WTC11 (cell line): ENCODE measurements at regions not wholly inside any gene's neighbourhood (a gene's known extent, or its start where the extent isn't known, plus 50 kb on each side); places are given as distances from the start of the nearest gene placed in this dataset.

Experiments
- ATAC-seq: fragments of 200-7000 bp; cut with Tn5 transposase; 2 replicates; pipeline ENCODE4 v1.10.0; 2021; ENCODE audit warnings: mild to moderate bottlenecking, moderate library complexity
- CTCF ChIA-PET: fragments of 300-600 bp; sonication (Branson Sonifier 250); formaldehyde crosslinking; loops from one replicate; lab custom pipeline; 2021; ENCODE audit warnings: antibody characterized with exemption; lab: Charles Lee
- POLR2A ChIA-PET: fragments of 350-600 bp; sonication (Branson Sonifier 250); formaldehyde crosslinking; loops from one replicate; lab custom pipeline; 2021; ENCODE audit warnings: antibody characterized with exemption; lab: Charles Lee
- DNase-seq: peaks from one replicate; pipeline ENCODE4 v3.0.0; 2021; ENCODE audit warnings: low spot score
- H3K27ac Mint-ChIP-seq: 2 replicates; pipeline ENCODE4 v1.8.0; 2021; ENCODE audit warnings: mixed read lengths
- H3K27me3 Mint-ChIP-seq: 2 replicates; pipeline ENCODE4 v1.8.0; 2021; ENCODE audit warnings: low read depth, mild to moderate bottlenecking, moderate library complexity, mixed read lengths
- H3K36me3 Mint-ChIP-seq: 2 replicates; pipeline ENCODE4 v1.8.0; 2021; ENCODE audit warnings: mixed read lengths
- H3K4me1 Mint-ChIP-seq: 2 replicates; pipeline ENCODE4 v1.8.0; 2022; ENCODE audit warnings: mixed read lengths
- H3K4me3 Mint-ChIP-seq: 2 replicates; pipeline ENCODE4 v1.8.0; 2021; ENCODE audit warnings: mild to moderate bottlenecking, moderate library complexity, mixed read lengths
- H3K9me3 Mint-ChIP-seq: 2 replicates; pipeline ENCODE4 v1.8.0; 2021; ENCODE audit warnings: mixed read lengths
- ATF2 ChIP-seq: sonication (generic); formaldehyde crosslinking; IDR thresholded peaks from 2 replicates; pipeline ENCODE4 v1.8.1; 2022; ENCODE audit warnings: low read depth, missing genetic modification reagents, borderline replicate concordance
- CREB1 ChIP-seq: sonication (generic); formaldehyde crosslinking; IDR thresholded peaks from 2 replicates; pipeline ENCODE4 v1.8.0; 2023; ENCODE audit warnings: mild to moderate bottlenecking, missing genetic modification reagents
- E2F5 ChIP-seq: sonication (generic); formaldehyde crosslinking; IDR thresholded peaks from 2 replicates; pipeline ENCODE4 v1.8.1; 2022; ENCODE audit warnings: mild to moderate bottlenecking, moderate library complexity, missing genetic modification reagents
- ETV6 ChIP-seq: sonication (generic); formaldehyde crosslinking; IDR thresholded peaks from 2 replicates; pipeline ENCODE4 v1.8.1; 2022; ENCODE audit warnings: mild to moderate bottlenecking, missing genetic modification reagents
- GRHL2 ChIP-seq: fragments of 250-450 bp; sonication (Bioruptor Pico); IDR thresholded peaks from 2 replicates; pipeline ENCODE4 v1.8.0; 2022; ENCODE audit warnings: mild to moderate bottlenecking, moderate library complexity; ENCODE audit not compliant: insufficient replicate concordance, severe bottlenecking
- GTF2I ChIP-seq: fragments of 250-450 bp; sonication (Bioruptor Pico); conservative IDR thresholded peaks from 2 replicates; pipeline ENCODE4 v1.4.0; 2021; ENCODE audit warnings: mild to moderate bottlenecking
- NFATC4 ChIP-seq: fragments of 250-450 bp; sonication (Bioruptor Pico); IDR thresholded peaks from 2 replicates; pipeline ENCODE4 v1.9.0; 2021; ENCODE audit warnings: mild to moderate bottlenecking
- NFE2L1 ChIP-seq: sonication (generic); formaldehyde crosslinking; IDR thresholded peaks from 2 replicates; pipeline ENCODE4 v1.8.1; 2023; ENCODE audit warnings: missing genetic modification reagents
- NR2C2 ChIP-seq: sonication (generic); formaldehyde crosslinking; IDR thresholded peaks from 2 replicates; pipeline ENCODE4 v1.8.0; 2022; ENCODE audit warnings: mild to moderate bottlenecking, missing genetic modification reagents
- PRRX2 ChIP-seq: fragments of 250-450 bp; sonication (Bioruptor Pico); IDR thresholded peaks from 2 replicates; pipeline ENCODE4 v1.8.0; 2021; ENCODE audit warnings: mild to moderate bottlenecking
- RELA ChIP-seq: sonication (generic); formaldehyde crosslinking; IDR thresholded peaks from 2 replicates; pipeline ENCODE4 v1.8.1; 2022; ENCODE audit warnings: missing genetic modification reagents, mild to moderate bottlenecking, borderline replicate concordance
- TCF7 ChIP-seq: sonication (generic); formaldehyde crosslinking; IDR thresholded peaks from 2 replicates; pipeline ENCODE4 v1.8.0; 2022; ENCODE audit warnings: mild to moderate bottlenecking, low read depth, missing genetic modification reagents, moderate library complexity
- ZBTB43 ChIP-seq: sonication (generic); formaldehyde crosslinking; IDR thresholded peaks from 2 replicates; pipeline ENCODE4 v1.8.1; 2023; ENCODE audit warnings: mild to moderate bottlenecking, missing genetic modification reagents
- ZNF121 ChIP-seq: sonication (generic); formaldehyde crosslinking; IDR thresholded peaks from 2 replicates; pipeline ENCODE4 v1.8.0; 2023; ENCODE audit warnings: missing genetic modification reagents
- ZNF232 ChIP-seq: sonication (generic); formaldehyde crosslinking; IDR thresholded peaks from 2 replicates; pipeline ENCODE4 v1.8.0; 2022; ENCODE audit warnings: mild to moderate bottlenecking, missing genetic modification reagents
- ZNF263 ChIP-seq: sonication (generic); formaldehyde crosslinking; IDR thresholded peaks from 2 replicates; pipeline ENCODE4 v1.8.1; 2022; ENCODE audit warnings: low read depth, mild to moderate bottlenecking, moderate library complexity, missing genetic modification reagents
- ZNF416 ChIP-seq: fragments of 250-450 bp; sonication (Bioruptor Pico); IDR thresholded peaks from 2 replicates; pipeline ENCODE4 v1.9.0; 2021; ENCODE audit warnings: mild to moderate bottlenecking, inconsistent platforms
- TF ChIP-seq, protein P1 (sequence below): fragments of 250-450 bp; sonication (Bioruptor Pico); IDR thresholded peaks from 2 replicates; pipeline ENCODE4 v1.9.0; 2021; ENCODE audit warnings: mild to moderate bottlenecking
- TF ChIP-seq, protein P2 (sequence below): sonication (generic); formaldehyde crosslinking; IDR thresholded peaks from 2 replicates; pipeline ENCODE4 v1.8.1; 2023; ENCODE audit warnings: mild to moderate bottlenecking, missing genetic modification reagents, borderline replicate concordance

DNA sequence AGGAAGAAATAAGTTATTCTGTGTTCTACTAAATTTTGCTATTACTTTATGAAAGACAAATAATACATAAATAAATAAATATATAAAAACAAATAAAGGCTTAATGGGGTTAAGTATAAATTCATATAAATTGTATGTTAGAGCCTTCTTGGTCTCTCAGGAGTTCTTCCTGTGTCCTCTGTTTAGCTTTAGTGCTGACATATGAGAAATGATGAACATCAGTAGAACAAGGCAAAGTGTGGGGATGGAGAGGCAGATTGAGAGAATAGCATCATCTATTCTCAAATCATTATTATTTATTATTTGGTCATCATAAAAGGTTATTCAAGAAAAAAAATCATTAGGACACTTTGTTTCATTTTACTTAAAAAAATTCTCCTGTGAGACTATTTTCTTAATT is 468.1 kb upstream of the CHST9 start (continued):
- TF ChIP-seq E2F5 (CRISPR knock-in tag) (no peak), ETV6 (CRISPR knock-in tag) (no peak), CREB1 (no peak), GRHL2 (CRISPR knock-in tag) (no peak), ATF2 (CRISPR knock-in tag) (no peak), ZBTB43 (CRISPR knock-in tag) (no peak), RELA (CRISPR knock-in tag) (no peak), GTF2I (CRISPR knock-in tag) (no peak)
- TF ChIP-seq, protein P1, sequence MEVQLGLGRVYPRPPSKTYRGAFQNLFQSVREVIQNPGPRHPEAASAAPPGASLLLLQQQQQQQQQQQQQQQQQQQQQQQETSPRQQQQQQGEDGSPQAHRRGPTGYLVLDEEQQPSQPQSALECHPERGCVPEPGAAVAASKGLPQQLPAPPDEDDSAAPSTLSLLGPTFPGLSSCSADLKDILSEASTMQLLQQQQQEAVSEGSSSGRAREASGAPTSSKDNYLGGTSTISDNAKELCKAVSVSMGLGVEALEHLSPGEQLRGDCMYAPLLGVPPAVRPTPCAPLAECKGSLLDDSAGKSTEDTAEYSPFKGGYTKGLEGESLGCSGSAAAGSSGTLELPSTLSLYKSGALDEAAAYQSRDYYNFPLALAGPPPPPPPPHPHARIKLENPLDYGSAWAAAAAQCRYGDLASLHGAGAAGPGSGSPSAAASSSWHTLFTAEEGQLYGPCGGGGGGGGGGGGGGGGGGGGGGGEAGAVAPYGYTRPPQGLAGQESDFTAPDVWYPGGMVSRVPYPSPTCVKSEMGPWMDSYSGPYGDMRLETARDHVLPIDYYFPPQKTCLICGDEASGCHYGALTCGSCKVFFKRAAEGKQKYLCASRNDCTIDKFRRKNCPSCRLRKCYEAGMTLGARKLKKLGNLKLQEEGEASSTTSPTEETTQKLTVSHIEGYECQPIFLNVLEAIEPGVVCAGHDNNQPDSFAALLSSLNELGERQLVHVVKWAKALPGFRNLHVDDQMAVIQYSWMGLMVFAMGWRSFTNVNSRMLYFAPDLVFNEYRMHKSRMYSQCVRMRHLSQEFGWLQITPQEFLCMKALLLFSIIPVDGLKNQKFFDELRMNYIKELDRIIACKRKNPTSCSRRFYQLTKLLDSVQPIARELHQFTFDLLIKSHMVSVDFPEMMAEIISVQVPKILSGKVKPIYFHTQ, result no peak
- TF ChIP-seq, all 79 proteins: peak for 0

DNA sequence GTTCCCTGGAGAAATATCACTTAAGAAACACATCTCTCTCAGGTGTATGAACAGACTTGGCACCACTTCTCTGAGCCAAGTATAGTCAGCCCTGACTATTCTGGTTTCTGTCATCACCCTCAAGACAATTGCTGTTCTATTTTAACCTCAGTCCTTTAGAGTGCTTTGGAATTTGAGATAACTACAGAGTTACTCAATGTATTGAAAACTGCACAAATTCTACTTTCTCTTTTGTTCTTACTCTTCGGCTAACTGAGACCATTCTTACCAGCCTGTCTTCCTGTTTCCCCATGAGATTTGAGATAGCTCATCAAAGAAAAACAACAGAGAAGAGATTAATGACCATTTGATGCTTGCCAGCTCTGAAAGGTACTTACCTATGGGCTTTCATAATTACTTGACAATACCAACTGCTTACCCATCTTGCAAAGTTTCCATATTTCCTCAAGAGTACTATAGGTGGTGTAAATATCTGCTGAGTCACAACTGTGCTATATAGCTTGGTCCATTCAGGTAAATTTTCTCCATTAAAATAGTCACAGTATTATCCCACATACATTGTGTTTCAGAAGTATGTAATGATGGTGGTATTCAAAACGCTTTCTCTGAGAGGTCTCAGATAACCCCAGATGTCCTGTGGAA is 467.5 kb upstream of the CHST9 start:
- ChIA-PET POLR2A (no interaction called here), CTCF (interaction anchor here (1.0 kb wide), 1 partner anchor 97 kb away, joined by 3 read pairs; no protein-coding TSS in a partner anchor)
- DNase-seq, result no peak
- no peak overlapping the region for H3K4me3 Mint-ChIP-seq
- TF ChIP-seq ZNF263 (CRISPR knock-in tag), result no peak
- no peak for TF ChIP-seq ZNF416 (CRISPR knock-in tag)
- H3K27ac Mint-ChIP-seq, result no peak overlapping the region
- no peaks in the 10 kb centered on the region for H3K9me3 Mint-ChIP-seq
- no peak for ATAC-seq
- H3K27me3 Mint-ChIP-seq, result no peaks in the 10 kb centered on the region
- H3K4me1 Mint-ChIP-seq, result peaks cover 17% of the 10 kb centered on the region
- H3K36me3 Mint-ChIP-seq, result no peaks in the 10 kb centered on the region

- TF ChIP-seq ETV6 (CRISPR knock-in tag) (no peak), NR2C2 (CRISPR knock-in tag) (no peak), NFE2L1 (CRISPR knock-in tag) (no peak), ZNF121 (no peak), NFATC4 (CRISPR knock-in tag) (no peak), PRRX2 (CRISPR knock-in tag) (no peak), ZNF232 (no peak), TCF7 (CRISPR knock-in tag) (no peak)
- TF ChIP-seq, protein P2, sequence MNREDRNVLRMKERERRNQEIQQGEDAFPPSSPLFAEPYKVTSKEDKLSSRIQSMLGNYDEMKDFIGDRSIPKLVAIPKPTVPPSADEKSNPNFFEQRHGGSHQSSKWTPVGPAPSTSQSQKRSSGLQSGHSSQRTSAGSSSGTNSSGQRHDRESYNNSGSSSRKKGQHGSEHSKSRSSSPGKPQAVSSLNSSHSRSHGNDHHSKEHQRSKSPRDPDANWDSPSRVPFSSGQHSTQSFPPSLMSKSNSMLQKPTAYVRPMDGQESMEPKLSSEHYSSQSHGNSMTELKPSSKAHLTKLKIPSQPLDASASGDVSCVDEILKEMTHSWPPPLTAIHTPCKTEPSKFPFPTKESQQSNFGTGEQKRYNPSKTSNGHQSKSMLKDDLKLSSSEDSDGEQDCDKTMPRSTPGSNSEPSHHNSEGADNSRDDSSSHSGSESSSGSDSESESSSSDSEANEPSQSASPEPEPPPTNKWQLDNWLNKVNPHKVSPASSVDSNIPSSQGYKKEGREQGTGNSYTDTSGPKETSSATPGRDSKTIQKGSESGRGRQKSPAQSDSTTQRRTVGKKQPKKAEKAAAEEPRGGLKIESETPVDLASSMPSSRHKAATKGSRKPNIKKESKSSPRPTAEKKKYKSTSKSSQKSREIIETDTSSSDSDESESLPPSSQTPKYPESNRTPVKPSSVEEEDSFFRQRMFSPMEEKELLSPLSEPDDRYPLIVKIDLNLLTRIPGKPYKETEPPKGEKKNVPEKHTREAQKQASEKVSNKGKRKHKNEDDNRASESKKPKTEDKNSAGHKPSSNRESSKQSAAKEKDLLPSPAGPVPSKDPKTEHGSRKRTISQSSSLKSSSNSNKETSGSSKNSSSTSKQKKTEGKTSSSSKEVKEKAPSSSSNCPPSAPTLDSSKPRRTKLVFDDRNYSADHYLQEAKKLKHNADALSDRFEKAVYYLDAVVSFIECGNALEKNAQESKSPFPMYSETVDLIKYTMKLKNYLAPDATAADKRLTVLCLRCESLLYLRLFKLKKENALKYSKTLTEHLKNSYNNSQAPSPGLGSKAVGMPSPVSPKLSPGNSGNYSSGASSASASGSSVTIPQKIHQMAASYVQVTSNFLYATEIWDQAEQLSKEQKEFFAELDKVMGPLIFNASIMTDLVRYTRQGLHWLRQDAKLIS (CRISPR knock-in tag), result no peak
- POLR2A ChIA-PET, result no interaction called here
- Mint-ChIP-seq H3K27me3 (no peaks in the 10 kb centered on the region), H3K4me1 (peaks cover 20% of the 10 kb centered on the region), H3K9me3 (no peaks in the 10 kb centered on the region; the same call in 1 of the 2 replicates), H3K36me3 (no peaks in the 10 kb centered on the region), H3K4me3 (no peak overlapping the region), H3K27ac (peak overlapping the region; percentile 41)
- ATAC-seq, result peak; percentile 76
- CTCF ChIA-PET, result interaction anchor here (0.6 to 1.6 kb wide), 2 partner anchors 41 to 100 kb away, joined by 3 to 7 read pairs; no protein-coding TSS in a partner anchor
- DNase-seq, result no peak
These were observed 464.5 kb upstream of the CHST9 start for GRCh38 chr18:27649621-27650020.
